ENCODE measurements at regions not wholly inside any gene's neighbourhood (a gene's known extent, or its start where the extent isn't known, plus 50 kb on each side); places are given as distances from the start of the nearest gene placed in this dataset.

- dilution Hi-C loops (cut with MboI; ENCODE audit: extremely low pct_ligation_motif_present, low sequenced_read_pairs): no loop called here
Observed at GRCh38 chr2:149692961-149693396, 105.4 kb upstream of the MMADHC start.

GRCh38 chr2:149690825-149691224 lies 103.2 kb upstream of the MMADHC start:
- H3K9me1 ChIP-seq (replicated peaks; ENCODE audit: control insufficient read depth, extremely low read depth, insufficient read depth, low read length): no peaks in the 10 kb centered on the region
- TF ChIP-seq JUN (IDR thresholded peaks at IDR 0.05; ENCODE audit: borderline replicate concordance, insufficient read depth, insufficient read length, low read depth): no peak
- no peak for TF ChIP-seq FOS (IDR thresholded peaks at IDR 0.05; ENCODE audit: borderline replicate concordance, insufficient read depth, low read length)
- no peak for TF ChIP-seq POLR2A (IDR thresholded peaks at IDR 0.05; ENCODE audit: low read depth, low read length)
- no peak for TF ChIP-seq POLR2AphosphoS5 (IDR thresholded peaks at IDR 0.05; ENCODE audit: insufficient read depth, low read depth, low read length)
- TF ChIP-seq GATA2 (IDR thresholded peaks at IDR 0.05; ENCODE audit: insufficient read depth, insufficient read length, low read depth, low read length): no peak
- TF ChIP-seq MAX (IDR thresholded peaks at IDR 0.05; ENCODE audit: insufficient read depth, insufficient read length): no peak
- no peak for TF ChIP-seq MYC (IDR thresholded peaks at IDR 0.05; ENCODE audit: low read depth, low read length)
- no peak for TF ChIP-seq CTCF (IDR thresholded peaks at IDR 0.05; ENCODE audit: extremely low read depth in 1 of 2, insufficient read depth in 1 of 2, low read depth in 1 of 2, low read length in 2 of 2)
- no peak for TF ChIP-seq EZH2 (IDR thresholded peaks at IDR 0.05; ENCODE audit: borderline replicate concordance, low read depth, low read length, severe bottlenecking)
- no peak overlapping the region for H3K9ac ChIP-seq (replicated peaks; ENCODE audit: extremely low read depth, insufficient read depth, low read length)
- FAIRE-seq: no peak
- no peaks in the 10 kb centered on the region for H3K79me2 ChIP-seq (ENCODE audit: control insufficient read depth, insufficient read depth, low read length)
- no peaks in the 10 kb centered on the region for H4K20me1 ChIP-seq (replicated peaks; ENCODE audit: control insufficient read depth, extremely low read depth, insufficient read depth, low read length)
- POLR2A ChIA-PET: no interaction called here
- H3K36me3 ChIP-seq (ENCODE audit: control insufficient read depth in 2 of 2, extremely low read depth in 1 of 2, insufficient read depth in 2 of 2, low read length in 2 of 2): no peaks in the 10 kb centered on the region
- no peaks in the 10 kb centered on the region for H3K4me1 ChIP-seq (ENCODE audit: control insufficient read depth, extremely low read depth, insufficient read depth, low read length)
- H3K4me2 ChIP-seq (ENCODE audit: insufficient read depth, low read length): no peak overlapping the region
- H3K9me3 ChIP-seq (replicated peaks; ENCODE audit: control insufficient read depth, insufficient read depth, low read length): no peaks in the 10 kb centered on the region
- no peak overlapping the region for H3K4me3 ChIP-seq (replicated peaks in 1 of 3; ENCODE audit: insufficient read depth in 1 of 3, low read depth in 1 of 3, low read length in 3 of 3)
- H3K27ac ChIP-seq (ENCODE audit: insufficient read depth, low read depth, low read length): no peak overlapping the region
- intact Hi-C loops (cut with micrococcal nuclease): no loop called here
- H3K27me3 ChIP-seq (ENCODE audit: control insufficient read depth in 2 of 2, insufficient read depth in 2 of 2, low read length in 2 of 2): no peaks in the 10 kb centered on the region
- BruUV-seq (replicated peaks): no TSS peak
- dilution Hi-C loops (cut with MboI; ENCODE audit: extremely low pct_ligation_motif_present, low sequenced_read_pairs): no loop called here
- no peak for DNase-seq (ENCODE audit: low read depth, low spot score)
- CTCF ChIA-PET: no interaction called here
- H2AFZ ChIP-seq (ENCODE audit: low read depth, low read length): no peak overlapping the region

More at GRCh38 chr2:149692961-149693396, 105.4 kb upstream of the MMADHC start:
- CTCF ChIA-PET: interaction anchor here (1.5 to 2.4 kb wide), 2 partner anchors 8 to 14 kb away, joined by 3 to 10 read pairs; no protein-coding TSS in a partner anchor
- intact Hi-C loops (cut with micrococcal nuclease): no loop called here
- Histone ChIP-seq H4K20me1 (replicated peaks; ENCODE audit: control insufficient read depth, extremely low read depth, insufficient read depth, low read length) (no peaks in the 10 kb centered on the region), H3K79me2 (ENCODE audit: control insufficient read depth, insufficient read depth, low read length) (no peaks in the 10 kb centered on the region), H3K9me1 (replicated peaks; ENCODE audit: control insufficient read depth, extremely low read depth, insufficient read depth, low read length) (no peaks in the 10 kb centered on the region), H3K4me3 (replicated peaks in 1 of 3; ENCODE audit: insufficient read depth in 1 of 3, low read depth in 1 of 3, low read length in 3 of 3) (no peak overlapping the region), H3K4me1 (ENCODE audit: control insufficient read depth, extremely low read depth, insufficient read depth, low read length) (no peaks in the 10 kb centered on the region), H3K27me3 (ENCODE audit: control insufficient read depth in 2 of 2, insufficient read depth in 2 of 2, low read length in 2 of 2) (no peaks in the 10 kb centered on the region), H2AFZ (ENCODE audit: low read depth, low read length) (no peak overlapping the region), H3K27ac (ENCODE audit: insufficient read depth, low read depth, low read length) (no peak overlapping the region), H3K4me2 (ENCODE audit: insufficient read depth, low read length) (no peak overlapping the region), H3K36me3 (ENCODE audit: control insufficient read depth in 2 of 2, extremely low read depth in 1 of 2, insufficient read depth in 2 of 2, low read length in 2 of 2) (no peaks in the 10 kb centered on the region), H3K9me3 (replicated peaks; ENCODE audit: control insufficient read depth, insufficient read depth, low read length) (no peaks in the 10 kb centered on the region), H3K9ac (replicated peaks; ENCODE audit: extremely low read depth, insufficient read depth, low read length) (no peak overlapping the region)
- POLR2A ChIA-PET: no interaction called here
- DNase-seq (ENCODE audit: low read depth, low spot score): no peak
- BruUV-seq (replicated peaks): no TSS peak
- no peak for FAIRE-seq
- TF ChIP-seq JUN (IDR thresholded peaks at IDR 0.05; ENCODE audit: borderline replicate concordance, insufficient read depth, insufficient read length, low read depth) (no peak), MAX (IDR thresholded peaks at IDR 0.05; ENCODE audit: insufficient read depth, insufficient read length) (no peak), POLR2AphosphoS5 (IDR thresholded peaks at IDR 0.05; ENCODE audit: insufficient read depth, low read depth, low read length) (no peak)
